Muscle of back (tissue), 3 donors: ENCODE measurements at regions not wholly inside any gene's neighbourhood (a gene's known extent, or its start where the extent isn't known, plus 50 kb on each side); places are given as distances from the start of the nearest gene placed in this dataset.
"Not testable (repeated sequence)": the region's sequence is repeated elsewhere in the genome, so short reads cannot be mapped to it uniquely, and the experiment has no call there.

ENCODE experiments used
- DNase-seq, 3 donors: peaks; one replicate each; pipeline versions ENCODE4 v3.0.0 to v3.0.0-alpha.2; 2013

DNA sequence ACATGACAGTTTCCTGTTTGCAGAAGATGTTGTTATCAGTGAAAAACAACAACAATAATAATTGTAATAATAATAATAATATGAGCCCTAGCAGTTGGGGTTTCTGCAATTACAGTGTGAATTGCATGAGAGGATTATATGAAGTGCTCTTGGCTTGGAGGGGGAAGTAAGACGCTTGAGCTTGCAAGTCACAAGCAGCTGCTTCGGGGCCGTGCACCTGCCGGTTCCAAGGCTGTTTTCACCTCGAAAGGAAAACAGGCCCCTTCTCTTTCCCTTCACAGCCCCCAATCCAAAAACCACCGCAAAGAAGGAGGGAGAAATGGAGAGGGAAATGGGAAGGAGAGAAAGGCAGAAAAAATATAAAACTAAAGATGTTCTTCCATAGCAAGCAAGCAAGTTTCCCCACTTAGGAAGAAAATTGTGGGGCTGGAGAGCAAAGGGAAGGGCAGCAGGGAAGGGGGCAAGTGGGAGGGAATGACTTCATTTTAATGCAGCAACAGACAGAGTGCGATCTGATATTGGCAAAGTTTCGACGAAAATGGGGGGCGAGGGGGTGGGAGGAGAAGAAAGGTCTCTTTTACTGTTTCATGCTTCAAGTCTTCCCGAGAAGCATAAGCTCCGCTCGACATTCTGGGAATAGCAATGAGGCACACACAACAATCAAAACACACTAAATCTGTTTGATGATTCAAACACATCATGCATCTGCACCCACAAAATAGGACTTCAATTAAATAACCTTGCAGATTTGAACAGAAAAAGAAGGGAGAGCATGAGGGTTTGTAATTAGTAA lies 284.2 kb upstream of the ATP11B start:
- DNase-seq = no peak

DNA sequence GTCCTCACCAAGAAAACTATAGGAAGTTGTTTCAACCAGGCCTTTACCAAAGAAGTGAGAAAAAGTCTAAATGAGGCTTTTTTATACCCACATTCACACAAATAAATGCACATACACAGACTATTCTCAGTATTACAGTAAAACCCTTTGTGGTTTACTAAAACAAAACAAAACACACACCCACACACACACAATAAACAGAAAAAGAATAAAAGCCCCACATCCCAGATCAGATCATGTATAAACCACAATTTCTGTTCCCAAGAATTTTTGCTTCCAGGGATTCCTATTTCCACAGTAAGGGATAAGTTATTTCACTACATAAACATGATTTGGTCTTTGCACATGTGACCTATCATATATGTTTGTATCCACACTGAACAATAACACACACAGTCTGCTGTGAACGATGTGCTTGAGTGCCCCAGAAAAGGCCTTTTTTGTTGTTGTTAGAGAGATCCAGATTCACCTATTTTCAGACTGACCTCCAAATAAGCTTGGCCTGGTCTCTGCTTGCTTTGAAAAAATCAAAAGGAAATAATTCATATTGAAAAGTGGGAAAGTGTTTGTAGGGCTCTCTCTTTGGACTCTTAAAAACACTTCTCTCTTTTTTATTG lies 283.4 kb upstream of the ATP11B start:
- DNase-seq = no peak

DNA sequence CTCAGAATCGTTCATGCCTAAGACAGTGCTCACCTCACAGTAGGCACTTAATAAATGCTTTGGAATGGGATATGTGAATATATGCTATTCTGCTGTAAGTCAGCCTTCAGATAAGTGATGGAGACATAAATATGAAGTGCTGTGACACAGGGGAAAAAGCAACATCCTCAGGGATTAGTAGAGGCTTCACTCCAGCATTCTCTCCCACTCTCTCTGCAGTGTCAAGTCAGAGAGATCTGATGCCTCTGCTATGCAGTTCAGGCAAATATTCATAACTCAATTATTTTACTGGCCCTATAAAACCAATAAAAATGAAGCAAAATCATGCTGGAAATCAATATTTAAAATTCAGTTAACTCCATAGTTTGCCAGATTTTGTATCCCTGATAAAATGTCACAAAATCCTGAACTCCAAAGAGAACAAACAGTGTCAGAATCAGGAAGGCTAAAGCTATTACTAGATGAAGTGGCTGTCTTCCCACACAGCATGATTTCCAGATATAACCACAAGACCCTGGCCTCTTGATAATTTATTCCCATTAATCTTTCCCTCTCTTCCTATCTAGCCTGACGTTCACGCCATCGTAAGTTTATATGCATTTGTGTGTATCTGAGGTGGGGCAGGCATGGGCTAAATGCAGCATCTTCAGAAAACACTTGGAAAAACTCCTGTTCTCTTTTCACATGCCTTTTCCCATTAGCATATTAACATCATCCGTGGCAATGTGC lies 278.9 kb upstream of the ATP11B start:
- DNase-seq = no peak

DNA sequence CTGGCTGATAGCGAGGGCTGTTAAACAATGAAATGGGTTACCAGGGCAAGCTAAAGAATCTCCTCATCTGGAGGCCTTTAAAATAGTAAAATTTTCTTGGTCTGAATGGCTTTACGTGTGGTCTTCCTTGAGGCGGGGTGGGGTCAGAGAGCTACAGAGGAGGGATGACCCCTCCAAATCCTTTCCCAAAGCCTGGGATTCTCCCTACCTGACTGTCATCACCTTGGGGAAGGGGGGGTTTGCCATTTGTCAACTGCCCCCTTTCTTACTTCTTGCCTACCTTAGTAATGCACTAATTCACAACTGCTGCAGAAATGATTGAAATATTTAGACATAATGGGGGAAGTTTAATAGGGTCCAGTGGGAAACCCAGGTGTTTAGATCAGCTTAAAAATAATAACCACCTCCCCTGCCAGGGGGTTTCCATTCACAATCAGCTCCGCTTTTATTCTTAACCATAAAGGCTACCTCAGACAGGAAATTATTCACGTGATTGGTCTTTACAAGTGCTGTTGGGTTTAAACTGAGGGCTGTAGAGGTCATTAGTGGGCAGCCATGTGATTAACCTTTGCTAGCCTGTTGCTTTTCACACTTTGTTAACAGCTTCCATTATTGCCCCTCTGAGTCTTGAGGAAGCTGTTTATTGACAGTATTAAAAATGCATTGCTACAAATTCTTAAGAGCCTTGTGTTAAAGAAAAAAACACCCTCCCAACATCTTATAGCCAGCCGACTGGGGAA lies 276.5 kb upstream of the ATP11B start:
- no peak for DNase-seq

DNA sequence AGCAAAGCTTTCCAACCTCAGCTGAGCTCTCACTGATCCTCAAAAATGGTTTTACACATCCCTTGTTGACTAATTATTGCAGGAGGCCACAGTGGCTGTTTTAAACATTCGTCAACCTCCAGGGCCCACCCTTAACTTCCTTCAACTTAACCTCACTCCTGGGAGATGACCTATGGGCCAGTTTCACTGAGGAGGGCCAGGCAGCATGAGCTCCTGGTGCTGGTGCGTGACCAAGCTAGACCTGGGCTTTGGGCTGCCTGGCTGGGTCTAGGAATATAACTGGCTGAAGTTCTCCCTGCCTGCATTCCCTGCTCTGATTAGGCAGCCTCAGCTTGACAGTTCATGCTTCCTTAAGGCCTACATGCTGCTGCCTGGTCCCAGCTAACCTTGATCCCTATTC lies 273.7 kb upstream of the ATP11B start:
- DNase-seq = no peak

DNA sequence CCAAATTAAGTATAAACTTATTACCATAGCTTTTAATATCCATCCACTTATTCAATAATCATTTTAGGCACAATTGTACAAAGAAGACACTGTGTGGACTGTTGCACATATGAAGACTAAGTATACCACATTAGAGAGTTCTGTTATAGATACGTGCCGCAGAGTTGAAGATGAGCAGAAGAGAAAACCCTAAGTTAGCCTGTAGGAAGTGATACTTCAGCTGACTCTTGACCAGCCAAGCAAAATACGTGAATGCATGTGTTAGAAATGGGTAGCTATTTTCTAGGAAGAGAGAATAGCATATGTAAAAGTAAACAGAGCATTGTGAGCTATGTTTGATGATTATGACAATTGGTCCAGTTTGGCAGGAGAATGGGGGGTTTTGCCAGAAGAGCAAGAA lies 272.0 kb upstream of the ATP11B start:
- no peak for DNase-seq

DNA sequence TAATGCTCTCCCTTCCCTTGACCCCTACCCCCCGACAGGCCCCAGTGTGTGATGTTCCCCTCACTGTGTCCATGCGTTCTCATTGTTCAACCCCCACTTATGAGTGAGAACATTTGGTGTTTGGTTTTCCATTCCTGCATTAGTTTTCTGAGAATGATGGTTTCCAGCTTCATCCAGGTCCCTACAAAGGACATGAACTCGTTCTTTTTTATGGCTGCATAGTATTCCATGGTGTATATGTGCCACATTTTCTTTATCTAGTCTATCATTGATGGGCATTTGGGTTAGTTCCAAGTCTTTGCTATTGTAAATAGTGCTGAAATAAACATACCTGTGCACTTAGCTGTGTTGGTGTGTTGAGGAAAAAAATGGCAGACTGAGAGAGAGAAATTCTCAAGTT lies 269.9 kb upstream of the ATP11B start:
- DNase-seq = not testable (repeated sequence)

DNA sequence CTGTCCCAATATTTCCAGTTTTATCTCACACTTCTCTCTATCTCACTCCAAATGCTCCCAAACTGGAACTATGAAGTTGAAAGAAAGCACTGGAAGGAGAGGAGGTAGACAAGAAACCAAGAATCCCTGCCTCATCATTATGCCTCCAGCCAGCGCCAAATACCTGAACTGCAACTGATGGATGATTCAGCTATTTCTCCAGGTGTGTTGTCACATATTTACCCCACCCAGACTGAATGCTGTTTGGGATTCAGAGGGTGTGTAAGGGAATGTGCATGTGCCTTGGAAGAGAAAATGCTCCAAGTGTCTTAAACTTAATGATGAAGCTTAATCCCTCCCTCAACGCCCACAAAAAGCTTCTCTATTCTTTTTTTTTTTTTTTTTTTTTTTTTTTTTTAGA lies 269.5 kb upstream of the ATP11B start:
- DNase-seq = no peak

DNA sequence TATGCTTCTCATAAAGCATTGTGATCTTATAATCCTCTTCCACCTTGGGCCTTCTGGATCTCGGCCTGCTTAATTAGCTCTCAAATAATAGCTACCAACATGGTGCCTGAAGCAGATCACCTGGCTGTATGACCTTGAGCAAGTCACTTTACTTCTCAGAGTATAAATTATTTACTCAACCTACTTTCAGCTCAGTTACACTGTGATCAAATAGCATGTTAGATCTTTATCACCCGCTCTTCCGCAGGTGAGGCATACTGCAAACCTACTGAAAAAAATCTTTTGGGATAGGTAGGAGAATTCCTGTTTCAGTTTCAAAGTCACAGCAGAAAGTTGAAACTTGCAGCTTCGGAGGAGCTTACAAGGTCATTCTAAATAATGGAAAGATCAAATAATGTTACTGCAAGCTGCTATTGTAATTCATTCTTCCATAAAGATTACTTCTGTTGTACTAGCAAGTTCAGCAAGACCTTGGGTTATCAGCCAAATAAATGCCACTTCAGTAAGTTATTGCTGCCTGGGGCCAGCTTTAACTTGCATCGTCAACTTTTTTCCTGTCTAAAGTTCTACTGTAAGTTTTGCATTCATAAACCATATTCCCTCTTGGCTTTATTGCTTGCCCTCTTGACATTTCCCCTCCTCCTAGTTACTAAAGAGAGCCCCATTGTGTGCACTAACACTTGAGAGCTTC lies 268.4 kb upstream of the ATP11B start:
- peak in 2 of 3 donors; percentile 23 to 64 for DNase-seq

DNA sequence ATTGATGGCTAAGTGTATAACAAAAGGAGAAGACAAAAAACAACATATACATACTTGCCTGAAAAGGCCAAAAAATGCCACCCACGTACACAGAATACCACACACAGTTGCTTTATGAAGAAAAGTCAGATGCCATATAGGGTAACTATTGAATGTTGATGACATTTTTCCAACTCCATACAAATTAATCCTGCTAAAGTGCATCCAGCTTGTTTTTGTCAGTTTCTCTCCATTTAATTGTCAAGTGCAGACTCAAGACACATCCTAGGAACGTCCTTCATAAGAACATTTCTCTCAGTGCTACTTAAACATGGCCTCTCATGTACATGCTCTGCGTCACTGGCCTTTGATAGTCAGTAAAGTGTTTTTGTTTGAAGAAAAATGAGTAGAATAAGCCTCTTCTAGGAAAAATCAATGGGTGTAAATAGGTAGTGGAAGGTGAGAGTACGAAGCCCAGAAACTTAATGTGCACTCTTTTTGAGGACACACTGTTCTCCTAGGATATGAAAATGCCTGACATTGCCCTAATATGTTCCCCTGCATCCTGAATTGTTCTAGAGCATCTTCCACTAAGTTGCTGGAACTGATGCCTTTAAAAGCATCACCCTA lies 267.4 kb upstream of the ATP11B start:
- DNase-seq = no peak

DNA sequence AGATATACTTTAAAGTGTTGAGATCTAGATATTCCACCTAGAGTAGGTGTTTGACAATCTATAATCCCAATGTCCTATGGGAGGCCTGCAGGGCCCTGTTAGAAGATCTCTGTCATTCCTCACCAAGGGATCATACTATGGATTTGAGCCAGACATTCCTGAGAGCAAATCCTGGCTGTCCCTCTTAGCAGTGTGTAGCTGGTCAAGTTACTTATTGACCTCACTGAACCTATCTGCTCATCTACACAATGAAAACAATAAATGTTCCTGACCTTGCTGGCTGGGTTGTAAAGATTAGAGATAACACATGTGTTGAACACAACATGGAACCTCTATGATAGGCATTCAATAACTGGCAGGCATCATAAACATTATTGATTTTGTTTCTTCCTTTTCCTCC lies 265.6 kb upstream of the ATP11B start:
- DNase-seq = peak in 2 of 3 donors; percentile 27 to 40

DNA sequence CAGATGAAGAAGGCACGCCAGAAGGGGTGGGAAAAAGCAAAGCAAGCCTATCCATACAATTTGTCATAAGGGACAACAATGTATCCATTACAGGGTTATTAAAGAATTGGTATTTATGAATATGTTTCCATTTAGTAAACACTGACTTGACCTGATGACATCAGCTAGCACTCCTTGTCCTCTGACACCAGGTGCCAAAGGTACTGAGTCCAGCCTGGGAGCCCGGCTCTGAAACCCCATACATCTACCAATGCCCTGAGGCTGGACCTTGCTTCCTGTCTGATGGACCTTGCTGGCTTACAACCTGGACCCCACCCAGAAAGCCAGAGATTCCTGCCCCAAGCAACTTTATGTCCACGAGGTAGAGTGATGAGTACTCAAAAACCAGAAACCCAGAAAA lies 263.0 kb upstream of the ATP11B start:
- no peak for DNase-seq

DNA sequence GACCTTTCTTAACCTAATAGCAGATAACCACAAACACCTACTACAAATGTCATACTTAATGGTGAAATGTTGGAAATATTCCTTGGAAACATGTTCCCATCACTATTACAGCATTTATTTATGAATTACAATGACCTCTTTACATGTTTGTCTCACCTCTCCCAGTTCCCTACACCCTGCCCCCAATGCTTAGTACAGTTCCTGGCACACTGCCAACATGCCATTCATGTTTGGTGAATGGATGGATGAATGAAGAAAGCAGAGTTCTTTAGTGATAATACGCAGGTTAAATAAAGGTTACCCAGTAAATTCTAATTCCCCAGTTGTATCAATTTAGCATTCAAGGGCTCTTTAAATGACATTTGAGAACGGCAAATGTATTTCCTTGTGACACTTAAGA lies 259.9 kb upstream of the ATP11B start:
- no peak for DNase-seq

DNA sequence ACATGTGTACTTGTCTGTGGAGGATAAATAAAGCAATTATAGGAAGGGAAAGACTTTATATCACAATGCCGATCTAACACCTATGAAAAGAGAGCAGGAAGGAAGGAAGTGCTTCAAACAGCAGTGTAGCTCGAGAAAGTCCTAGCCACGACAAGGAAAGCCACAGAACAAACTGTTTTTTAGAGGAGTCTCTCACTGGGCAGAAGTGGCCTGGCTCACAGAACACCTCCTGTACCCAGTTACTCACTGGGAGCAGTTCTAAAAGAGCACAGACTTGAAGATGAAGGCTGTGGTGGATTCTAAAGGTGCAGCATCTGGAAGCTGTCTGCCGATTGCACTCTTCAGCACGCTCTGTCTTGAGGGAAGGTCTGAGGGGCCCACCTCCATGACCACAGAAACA lies 248.8 kb upstream of the ATP11B start:
- DNase-seq = no peak

DNA sequence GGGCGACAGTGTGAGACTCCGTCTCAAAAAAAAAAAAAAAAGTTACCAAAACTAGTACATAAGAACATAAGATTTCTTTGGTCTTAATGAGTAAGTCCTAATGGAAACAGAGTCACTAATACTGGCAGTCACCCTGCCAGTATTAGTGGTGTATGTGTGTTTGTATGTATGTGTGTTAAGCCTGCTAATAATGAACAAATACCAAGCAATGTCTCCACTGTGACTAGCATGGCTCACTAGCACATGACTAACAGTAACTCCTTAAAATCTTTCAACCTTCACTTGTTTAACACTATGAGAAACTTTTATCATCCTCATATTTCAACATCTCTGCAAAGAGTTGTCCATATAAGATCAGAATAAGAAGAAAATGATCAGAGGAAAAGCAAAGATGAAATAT lies 231.0 kb upstream of the ATP11B start:
- no peak for DNase-seq

DNA sequence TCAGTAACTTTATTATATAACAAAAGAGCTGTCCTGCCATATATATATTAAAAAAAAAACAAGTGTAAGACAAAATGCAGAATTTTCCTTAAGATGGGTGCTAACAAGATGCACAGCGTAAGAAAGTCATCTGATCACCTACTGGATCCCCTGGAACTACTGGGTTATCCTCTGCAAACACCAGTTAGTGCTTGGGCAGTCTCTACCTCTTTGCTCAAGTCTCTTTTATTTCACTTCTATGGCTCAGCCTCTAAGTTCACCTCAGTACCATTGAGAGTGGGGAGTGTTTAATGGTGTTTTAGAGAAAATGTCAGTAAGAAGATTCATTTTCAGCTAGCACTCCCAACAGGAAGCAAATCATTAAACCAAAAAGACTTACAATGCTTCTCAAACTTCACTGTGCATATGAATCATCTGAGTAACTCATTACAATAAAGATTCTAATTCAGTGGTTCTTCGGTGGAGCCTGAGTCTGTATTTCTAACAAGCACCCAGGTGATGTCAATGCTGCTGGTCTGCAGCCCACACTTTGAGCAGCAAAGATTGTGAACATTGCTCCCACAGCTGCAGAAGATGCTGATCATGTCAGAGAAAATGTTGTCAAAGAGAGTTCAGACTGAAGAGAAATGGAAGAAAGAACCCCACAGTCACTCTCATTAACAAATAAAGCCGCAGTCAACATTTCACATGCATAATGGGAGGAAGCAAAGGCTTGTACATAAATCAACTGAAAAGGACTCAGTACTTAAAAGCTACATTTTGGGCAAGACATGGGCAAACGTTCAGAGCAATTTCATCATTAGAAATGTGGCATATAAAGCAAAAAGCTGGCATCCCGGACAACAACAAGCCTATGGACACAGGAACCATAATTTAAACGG lies 227.1 kb upstream of the ATP11B start:
- DNase-seq = peak in 1 of 3 donors; percentile 4

DNA sequence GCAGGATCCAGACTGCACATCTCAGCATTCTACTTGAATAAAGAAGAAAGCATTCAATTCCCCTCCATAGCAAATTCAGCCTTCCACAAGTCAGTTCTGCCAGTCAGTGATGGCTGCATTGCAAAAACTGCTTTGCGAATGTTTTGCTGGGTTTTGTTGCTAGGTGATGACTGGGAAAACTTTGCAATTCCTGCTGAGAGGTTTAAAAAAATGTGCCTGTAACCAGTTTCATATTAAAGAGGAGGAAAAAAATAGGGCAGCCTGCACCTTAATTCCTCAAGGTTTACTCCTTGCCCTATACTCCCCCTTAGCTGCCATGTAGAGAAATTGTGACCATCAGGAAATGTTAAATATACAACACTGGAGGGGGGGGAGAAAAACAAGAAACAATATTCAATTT lies 225.6 kb upstream of the ATP11B start:
- DNase-seq = peak; percentile 19 to 76 (median 68)

DNA sequence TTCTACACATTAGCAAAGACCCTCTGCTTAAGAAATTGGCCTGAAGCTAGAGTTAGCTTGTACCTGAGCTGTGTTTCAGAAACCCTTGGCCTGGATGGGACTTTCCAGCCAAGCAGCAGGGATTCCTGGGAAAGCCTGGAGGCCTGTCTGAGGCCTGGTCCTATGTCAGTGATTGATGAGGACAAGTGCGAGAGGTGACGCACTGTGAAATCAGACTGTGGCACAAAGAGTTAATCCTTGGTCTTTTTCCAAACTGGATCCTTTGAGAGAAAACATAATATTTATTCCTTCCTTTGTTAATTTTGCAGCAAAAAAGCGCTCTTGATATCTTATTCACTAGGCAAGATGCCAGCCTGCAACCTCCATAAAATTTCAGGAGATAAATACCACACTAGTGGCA lies 225.0 kb upstream of the ATP11B start:
- peak; percentile 13 to 54 (median 31) for DNase-seq

DNA sequence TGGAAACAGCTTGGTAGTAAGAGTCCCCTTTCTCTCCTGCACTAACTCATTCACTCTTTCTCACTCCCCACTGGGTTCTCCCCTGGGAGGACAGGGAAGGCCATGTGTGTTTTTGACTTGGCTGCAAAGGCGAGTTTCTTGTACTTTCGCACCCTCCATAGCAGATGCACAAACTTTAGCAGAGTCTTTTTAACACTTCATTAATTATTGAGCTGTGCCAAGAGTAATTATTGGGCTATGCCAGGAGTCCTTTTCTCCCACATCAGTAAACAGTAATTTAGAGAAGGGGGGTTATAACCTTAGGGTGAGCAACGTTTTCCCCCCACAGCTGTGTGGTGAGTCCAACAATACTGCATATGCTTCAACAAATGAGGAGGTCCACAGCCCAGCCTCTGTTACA lies 224.4 kb upstream of the ATP11B start:
- peak; percentile 2 to 61 (median 8) for DNase-seq

DNA sequence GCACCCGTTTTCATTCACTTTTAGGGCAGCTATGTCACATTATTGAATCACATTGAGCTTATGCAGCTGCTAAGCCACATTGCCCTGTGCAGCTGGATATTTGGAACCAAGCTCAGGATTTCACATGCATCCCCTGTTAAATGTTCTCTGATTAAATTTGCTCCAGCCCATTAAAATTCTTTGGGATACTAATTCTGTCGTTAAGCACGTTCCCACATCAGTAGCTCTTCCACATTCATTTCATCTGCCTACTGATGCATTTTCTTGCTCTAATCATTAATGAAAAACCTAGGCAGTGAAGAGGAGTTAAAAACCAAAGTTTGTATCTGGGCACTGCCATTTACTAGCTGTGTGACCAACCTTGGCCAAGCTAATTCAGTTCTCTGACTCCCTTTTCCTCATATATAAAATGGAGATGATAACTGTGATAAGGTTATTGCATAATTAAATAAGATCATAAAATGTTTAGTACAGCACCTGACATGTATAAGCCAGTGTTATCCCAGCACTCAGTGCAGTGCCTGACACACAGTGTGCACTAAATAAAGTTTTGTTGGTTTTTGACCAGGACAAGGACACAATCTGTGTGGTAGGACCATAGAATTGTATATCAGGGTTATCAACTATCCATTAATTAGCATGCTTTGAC lies 222.2 kb upstream of the ATP11B start:
- DNase-seq = peak; percentile 7 to 48 (median 21)
